ENCODE measurements at regions not wholly inside any gene's neighbourhood (a gene's known extent, or its start where the extent isn't known, plus 50 kb on each side); places are given as distances from the start of the nearest gene placed in this dataset.
"Not testable (repeated sequence)": the region's sequence is repeated elsewhere in the genome, so short reads cannot be mapped to it uniquely, and the experiment has no call there.

DNA sequence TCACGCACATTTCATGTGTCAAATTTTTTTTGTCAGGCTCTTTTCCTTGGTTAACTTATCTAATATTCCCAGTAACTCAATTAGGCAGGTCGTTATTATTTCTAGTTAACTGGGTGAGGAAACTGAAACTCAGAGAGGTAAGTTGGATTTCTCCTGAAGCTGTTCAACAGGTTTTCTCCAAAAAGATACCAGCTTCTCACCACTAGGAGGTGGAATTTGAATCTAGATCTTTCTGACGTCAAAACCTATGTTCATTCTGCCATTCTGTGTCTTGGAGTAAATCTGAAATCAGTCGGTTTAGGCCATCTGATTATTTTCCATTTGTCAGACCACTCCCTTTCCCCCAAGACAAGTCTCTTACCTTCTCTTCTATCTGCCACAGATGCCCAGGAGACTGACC, 572.9 kb downstream of the ACTL7B start:
- DNase-seq (ENCODE audit: low spot score), result no peak

DNA sequence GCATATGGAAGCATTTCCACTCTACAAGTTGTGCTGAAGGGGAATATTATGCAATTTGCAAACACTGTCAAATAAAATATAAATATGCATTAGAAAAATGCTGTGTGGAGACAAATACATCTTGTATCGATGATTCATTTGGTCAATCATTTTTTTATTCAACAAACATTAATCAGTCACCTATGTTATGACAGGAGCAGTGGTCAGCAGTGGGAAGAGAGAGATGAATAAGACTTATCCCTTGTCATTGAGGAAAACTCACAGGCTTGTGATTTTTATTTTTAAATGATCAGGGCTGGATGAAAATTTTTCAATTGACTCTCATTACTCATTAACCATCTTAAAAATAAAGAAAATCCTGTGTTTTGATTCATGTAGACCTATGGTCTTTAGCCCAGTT, 574.1 kb downstream of the ACTL7B start:
- no peak for DNase-seq (ENCODE audit: low spot score)

DNA sequence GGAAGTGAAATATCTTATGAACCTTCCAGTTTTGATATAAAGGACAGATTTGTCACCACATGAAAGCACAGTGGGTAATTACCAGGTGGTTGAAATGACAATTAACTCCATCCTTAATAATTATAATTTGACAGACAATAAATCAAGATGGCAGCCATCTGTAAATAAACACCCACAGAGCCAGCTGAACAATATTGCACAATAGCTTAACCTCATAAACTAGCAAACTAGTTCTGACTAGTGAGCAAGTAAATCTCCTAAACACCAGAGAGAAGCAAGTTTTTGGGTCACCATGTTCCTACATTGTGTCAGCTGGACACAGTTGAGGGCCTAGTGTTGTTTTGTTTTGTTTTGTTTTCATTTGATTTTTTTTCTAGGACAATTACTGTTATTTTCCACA, 577.4 kb downstream of the ACTL7B start:
- no peak for DNase-seq (ENCODE audit: low spot score)

DNA sequence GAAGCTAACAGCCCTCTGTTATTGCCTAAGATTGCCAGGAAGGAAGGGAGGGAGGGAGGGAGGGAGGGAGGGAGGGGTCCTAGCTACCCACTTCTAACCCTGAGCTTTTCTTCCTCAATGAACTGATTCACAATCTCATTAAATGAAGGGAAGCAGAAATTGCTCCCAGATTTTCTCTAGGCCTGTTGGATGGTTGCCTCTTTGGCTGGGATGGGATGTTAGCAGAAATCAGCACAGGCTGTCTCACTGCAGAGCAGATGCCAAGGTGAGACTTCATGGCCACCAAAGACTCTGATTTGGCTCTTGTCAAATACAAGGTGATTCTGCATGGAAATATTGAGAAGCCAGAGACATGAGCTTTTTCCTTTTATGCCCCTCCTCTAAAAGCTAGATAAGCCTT, 578.6 kb downstream of the ACTL7B start:
- DNase-seq (ENCODE audit: low spot score), result no peak

DNA sequence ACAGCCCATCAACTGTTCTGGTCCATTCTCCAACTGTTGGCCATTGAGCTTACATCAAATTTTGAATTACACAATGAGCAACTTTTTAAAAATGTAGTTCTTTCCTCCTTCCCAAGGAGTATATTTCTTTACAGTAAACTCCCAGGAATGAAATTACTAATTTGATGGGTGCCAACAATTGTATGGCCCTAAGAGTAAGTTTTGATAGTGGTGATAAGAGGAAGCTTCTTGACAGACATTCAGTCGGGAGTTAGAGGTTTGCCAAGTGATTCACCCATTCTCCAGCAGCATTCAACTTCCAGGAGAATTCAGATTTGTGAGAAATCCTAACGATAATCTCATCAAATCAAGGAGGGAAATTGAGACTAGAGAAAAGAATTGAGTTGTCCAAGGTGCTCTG, 579.9 kb downstream of the ACTL7B start:
- no peak for DNase-seq (ENCODE audit: low spot score)

DNA sequence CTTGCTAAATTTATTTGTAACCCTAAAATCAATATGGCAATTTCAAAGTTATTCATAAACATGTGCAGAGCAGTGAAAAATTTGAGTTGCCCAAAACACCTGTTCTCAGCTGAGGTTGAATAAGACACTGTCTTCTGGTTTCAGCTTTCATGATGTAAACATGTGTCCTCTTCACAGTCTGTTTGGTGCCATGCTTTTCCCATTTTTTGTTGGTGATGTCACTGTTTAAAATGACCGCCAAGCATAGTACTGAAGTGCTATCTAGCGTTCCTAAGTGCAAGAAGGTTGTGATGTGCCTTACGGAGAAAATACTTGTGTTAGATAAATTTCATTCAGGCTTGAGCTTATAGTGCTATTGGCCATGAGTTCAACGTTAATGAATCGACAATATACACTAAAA, 580.8 kb downstream of the ACTL7B start:
- no peak for DNase-seq (ENCODE audit: low spot score)

DNA sequence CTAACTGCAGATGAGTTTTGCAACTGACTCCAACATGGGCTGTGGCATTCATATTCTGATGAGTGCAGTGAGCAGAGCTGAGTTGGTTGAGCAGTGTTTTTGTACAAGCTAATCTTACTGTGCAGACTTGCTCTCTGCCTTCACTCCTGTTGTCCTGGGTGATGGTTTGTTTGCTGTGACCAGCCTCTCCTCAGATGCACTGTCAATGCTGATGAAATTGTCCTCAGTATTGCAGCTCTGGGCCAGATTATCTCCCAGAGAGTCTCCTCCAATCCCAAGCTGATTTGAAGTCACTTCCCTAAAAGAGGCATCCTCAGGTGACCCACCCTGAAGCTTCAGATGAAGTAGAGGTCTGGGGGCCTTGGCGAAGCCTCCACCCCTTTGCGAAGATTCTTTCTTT, 581.8 kb downstream of the ACTL7B start:
- DNase-seq (ENCODE audit: low spot score), result peak; percentile 18

DNA sequence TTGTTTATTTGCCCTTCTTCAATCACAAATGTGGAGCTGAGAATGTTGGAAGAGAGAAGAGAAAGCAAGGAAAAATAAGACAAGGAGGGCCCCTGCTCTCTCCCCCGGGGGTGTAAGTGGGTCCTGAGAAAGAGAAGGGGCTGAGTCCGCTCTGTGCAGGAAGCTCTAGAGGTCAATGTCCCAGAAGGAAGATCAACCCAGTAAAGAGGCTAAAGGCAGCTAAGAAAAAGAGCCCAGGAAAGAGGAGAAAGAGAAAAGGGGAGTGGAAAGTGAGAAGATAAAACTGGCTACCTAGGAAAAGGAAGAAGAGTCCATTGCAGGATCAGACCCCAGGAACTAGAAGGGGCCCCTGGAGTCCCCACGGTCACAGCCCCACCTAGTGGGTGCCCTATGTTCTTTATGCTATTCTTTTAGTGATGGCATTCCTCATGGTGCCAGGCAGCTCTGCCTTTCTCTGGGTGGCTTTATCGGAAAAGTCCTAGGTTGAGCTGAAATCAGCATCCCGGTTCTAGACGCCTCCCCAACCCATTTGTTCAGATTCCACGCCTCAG, 583.4 kb downstream of the ACTL7B start:
- peak; percentile 83 for DNase-seq (ENCODE audit: low spot score)

DNA sequence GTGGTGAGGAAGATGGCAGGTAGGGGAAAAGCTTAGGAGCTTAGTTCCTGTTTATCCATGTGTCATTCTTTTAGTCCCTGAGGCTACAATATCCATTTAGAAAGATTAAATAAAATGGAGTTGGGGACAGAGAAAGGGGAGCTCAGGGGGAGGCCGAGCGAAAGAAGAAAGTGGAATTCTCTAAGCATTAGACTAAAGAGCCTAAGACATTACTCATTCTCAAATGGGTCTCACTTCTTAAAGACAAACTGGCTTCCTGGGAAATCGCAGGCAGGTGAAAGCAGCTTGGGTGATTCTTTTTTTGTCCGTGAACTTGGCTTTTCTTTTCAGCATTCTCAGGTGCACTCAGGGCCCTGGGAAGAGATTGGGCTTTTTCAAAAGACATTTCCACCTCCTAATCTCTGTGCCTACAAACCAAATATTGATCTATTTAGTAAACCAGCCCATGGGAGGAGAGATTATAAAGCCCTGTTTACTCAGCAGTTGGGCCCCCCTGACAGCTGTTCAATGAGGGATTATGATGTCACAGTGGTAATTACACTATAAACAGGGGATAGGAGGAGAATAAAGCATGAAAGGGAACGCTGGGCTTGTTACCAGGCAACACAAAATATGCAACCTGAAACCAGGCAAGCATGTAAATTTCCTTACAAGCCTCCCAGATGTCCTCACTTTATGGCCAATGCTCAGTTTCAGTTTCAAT, 584.0 kb downstream of the ACTL7B start:
- peak; percentile 76 for DNase-seq (ENCODE audit: low spot score)

DNA sequence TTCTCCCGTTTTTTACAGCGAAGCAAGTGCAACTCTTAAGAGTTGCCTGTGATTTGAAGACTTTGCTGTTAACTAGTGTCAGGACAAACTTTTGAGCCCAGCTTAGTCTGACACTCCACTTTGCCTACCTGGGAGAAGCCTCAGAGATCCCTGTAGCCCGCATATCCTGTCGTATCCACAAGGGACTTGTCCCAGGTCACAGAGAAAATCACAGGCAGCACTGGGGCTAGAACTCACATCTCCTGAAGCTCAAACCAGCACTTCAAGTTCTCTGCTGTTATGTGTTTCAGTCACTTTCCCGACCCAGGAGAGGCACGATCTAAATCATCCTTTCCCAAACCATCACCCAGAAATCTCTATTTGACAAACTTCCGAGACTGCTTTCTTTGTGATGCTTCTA, 584.5 kb downstream of the ACTL7B start:
- DNase-seq (ENCODE audit: low spot score), result no peak

DNA sequence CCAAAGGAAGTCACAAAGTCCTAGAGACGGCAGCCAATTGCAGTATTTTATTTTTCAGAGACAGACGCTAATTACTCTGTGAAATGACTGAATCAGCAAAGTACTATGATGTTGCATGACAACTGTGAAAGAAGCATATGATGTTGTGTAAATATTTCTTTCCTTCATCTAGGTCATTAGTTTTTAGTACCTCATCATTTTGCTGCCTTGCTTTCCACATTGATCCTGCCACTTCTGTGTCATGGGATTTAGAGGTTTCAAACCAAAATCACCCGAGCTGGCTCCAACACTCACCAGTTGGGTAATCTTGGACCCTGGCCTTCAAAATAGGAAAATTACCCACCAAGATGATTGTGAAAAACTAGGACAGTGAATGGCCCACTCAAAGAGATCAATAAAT, 585.2 kb downstream of the ACTL7B start:
- no peak for DNase-seq (ENCODE audit: low spot score)

DNA sequence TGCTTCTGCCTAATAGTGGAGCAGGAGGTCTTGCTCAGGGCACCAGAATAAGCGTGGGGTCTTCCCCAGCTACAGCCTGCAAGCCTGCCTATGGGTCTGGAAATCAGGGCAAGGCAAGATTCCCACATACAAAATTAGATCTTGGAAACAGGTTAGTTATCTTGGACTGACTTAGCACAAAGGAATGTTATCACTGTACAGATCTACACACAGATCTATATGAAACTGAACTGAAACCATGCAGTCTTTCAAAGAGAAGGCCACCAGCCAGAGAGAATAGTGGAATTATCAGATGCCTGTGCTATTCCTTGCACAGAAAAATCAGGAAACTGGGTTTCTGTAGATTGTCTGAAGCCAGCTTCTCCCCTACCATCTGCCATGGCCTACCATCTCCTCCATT, 585.7 kb downstream of the ACTL7B start:
- no peak for DNase-seq (ENCODE audit: low spot score)

DNA sequence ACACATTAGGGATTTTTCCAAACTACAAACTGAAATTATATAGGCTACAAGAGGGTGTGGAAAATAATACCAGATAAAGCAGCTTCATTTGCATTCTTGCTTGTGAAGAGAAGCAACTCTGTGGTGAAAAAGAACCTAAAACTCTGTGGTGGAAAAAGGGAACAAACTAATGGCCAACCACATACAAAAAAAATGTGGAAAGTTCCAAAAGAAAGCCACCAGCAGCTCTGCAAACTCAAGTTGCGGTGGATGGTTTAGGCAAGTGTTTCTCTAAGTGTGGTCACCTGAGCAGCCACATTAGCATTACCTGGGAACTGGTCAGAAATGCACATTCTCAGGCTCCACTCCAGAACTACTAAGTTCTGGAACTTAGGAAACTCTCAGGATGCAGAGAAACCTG, 586.4 kb downstream of the ACTL7B start:
- no peak for DNase-seq (ENCODE audit: low spot score)

DNA sequence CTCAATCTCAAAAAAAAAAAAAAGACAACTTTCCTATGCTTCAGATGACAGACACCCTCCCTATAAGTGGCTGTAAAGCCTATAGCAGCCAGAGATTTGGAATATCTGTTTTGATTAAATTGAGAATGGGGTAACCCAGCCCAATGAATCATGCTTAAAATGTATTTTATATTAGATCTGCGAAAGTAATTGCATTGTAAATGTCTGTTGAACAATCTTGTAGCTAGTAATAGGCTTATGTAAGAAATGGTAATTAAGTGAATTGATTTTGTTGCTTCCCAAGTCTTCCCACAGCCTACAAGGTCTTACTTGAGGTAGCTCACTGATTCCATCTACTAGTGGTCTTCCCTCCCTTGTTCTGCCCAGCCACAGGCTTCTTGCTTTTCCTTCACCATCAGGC, 590.7 kb downstream of the ACTL7B start:
- DNase-seq (ENCODE audit: low spot score), result no peak

DNA sequence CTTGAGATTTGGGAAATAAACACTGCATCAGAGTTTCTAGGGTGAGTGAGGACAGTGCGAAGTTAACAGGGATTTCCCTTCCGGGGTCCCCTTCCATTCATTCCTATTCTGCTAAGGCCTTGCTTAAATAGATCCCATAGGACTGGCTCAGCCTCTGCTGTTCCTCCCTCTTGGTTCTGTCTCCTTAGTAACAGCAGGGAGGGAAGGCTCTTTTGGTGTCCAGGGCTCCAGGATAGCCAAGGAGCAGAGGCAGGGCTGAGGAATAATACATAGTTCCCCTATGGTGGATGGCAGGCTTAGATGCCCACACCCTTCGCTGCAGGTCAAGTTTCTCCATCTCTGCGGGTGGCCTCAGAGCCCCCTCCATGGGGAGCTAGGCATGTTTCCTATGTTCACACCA, 591.7 kb downstream of the ACTL7B start:
- no peak for DNase-seq (ENCODE audit: low spot score)

DNA sequence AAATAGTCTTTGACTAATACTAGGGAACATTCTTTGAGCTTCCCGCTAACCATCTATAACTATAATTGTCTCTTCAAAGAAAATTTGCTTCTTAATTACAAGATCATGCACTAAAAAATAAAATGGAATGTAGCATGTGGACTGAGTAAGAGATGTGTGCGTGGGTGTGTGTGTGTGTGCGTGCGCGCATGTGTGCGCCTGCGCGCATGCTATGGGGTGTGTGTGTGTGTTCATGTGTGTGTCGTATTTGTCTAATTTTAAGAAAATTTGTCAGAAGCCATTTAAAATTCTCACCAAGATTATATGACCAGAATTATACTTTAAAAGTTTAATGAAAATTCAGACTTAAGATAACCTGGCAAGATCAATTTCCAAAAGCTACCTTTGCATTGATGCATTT, 593.0 kb downstream of the ACTL7B start:
- no peak for DNase-seq (ENCODE audit: low spot score)

DNA sequence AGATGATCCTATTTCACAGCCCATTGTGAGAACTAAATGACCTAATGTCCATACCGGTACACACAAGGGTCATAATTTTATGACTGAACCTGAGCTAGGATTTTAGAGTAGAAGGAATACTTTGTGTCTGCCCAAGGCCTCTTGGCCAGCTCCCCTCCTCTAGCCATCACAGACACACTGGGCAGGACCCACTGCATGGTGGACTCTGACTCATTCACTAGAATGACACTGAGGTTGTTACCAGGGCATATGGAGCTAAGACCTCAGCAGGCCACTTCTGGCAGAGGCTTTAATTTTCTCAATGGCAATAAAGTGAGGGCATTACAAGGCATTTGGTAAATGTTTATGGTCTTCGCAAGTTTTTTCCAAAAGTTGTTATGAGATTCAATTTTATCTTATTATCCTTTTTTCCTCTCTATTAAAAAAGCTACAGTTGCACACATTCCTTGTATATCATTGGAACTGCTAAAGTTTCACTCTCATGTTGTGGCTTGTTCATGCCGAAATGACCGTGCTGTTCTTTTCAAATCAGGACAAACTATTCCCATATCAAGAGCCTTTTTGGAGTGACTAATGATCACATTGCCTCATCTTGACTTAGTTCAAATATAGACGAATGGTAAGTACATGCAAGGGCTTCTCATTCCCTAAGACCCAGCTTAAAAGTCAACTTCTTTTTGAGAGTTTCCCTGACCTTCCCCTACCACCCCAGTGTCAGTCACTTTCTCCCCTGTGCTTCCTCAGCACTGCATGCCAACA, 595.7 kb downstream of the ACTL7B start:
- DNase-seq (ENCODE audit: low spot score), result peak; percentile 32

DNA sequence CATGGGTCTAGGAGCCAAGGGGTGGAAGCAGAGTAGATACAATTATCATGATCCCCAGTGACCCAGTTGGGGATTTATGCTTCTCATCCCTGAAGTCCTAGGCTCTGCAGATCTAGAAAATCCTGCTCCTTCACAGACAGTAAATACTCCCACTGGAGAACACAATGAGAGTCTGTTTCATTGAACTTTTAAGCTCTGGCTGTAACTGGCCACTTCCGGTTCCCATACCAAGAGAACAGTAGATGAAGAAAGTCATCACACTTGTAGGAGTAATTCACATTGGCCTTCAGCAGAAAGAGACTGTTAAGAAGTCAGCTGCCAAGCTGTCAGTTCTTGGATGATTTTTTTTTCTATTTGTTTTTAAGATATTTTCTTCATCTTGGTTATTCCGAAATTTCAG, 597.1 kb downstream of the ACTL7B start:
- no peak for DNase-seq (ENCODE audit: low spot score)

DNA sequence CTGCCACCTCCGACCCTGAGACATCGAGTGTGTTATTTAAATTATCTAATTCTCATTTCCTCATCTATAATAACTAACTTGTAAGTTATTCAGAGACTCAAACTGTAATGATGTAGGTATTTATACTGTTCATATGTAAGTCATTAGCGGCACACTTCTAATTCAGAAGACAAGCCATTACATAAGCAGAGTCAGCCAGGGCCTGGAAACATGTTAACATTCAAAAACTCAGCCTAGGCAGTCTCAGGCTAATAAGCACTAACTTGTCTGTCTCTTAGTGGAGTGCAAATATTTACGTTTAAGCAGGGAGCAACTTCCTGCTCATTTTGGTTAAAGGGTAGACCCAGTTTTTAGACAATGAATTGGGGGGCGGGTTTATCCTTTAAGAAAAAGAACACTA, 598.4 kb downstream of the ACTL7B start:
- peak; percentile 29 for DNase-seq (ENCODE audit: low spot score)

DNA sequence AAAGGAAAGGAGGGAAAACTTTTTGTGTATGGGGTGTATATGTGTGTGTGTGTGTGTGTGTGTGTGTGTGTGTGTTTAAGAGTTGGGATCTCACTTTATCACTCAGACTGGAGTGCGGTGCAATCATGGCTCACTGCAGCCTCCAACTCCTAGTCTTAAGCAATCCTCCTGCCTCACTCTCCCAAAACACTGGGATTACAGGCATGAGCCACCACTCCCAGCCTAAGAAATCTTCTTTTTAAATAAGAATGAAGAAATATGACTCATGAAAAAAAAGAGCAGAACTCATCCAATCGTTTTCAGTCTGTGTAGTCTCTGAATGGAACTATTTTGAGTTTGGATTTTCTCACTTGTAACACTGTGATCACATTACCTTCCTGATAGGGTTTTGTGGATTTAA, 601.5 kb downstream of the ACTL7B start:
- no peak for DNase-seq (ENCODE audit: low spot score)

DNA sequence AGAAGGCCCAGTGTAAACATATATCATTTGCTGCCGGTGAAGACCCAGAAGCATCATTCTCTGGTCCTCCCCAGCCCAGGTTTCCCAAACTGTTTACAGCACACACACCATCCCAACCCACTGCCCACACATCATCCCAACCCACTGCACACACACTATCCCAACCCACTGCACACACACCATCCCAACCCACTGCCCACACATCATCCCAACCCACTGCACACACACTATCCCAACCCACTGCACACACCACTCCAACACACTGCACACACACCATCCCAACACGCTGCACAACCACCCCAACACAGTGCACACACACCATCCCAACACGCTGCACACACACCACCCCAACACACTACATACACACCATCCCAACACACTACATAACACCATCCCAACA, 608.4 kb downstream of the ACTL7B start:
- not testable (repeated sequence) for DNase-seq (ENCODE audit: low spot score)

DNA sequence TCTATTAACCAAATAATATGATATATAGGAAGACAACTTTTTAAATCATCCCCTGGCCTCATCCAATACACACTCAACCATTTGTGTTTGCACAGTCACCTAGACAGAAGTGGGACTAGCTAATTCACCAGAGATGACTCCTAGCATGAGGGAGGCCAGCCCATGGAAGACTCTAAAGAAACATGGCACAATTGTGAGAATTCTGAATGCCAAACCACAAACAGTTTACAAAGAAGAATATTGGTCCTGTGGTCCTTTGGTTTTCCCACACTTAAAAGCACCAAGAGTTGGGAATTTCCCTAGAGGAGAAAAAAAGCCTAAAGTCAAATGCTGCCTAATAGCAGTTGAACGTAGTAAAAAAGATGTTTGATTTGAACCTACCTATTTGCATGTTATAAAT, 609.9 kb downstream of the ACTL7B start:
- no peak for DNase-seq (ENCODE audit: low spot score)

DNA sequence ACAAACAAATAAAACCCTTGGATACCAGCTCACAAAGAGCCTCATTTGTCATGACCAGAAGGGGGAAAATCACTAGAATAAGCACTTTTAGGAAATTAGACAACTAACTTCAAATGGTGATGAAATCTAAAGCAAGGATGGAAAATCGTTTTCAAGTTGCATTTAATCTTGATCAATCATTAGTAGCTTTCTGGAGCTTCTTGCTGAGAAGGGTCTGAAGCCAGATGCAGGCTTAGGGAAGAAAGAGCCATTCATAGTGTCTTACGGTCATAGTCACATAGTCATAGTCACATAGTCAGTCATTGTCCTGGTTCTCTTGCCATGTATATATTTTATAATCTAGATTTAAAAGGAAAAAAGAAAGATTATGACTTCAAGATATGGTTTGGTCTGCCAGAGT, 610.5 kb downstream of the ACTL7B start:
- no peak for DNase-seq (ENCODE audit: low spot score)

DNA sequence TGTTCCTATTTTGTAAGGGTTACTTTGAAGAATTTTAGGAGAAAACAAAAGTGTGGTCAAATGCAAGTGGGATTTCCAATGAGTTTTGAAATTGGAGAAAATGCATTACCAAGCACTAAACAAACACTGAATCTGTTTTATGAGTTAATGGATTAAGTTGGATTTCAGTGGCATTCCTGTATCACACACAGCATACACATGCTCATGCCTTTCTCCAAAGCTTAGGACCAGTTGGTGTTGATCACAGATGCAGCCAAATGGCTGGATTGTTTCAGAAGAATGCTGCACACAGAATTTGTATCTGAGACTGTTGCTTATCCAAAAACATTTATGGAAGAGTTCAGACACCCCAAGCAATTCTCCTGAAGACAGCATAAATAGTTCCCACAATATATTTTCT, 611.1 kb downstream of the ACTL7B start:
- no peak for DNase-seq (ENCODE audit: low spot score)
